SIG-M5 treated with dmso at 0.1 percent for 504 hours (cell line): ENCODE measurements at regions not wholly inside any gene's neighbourhood (a gene's known extent, or its start where the extent isn't known, plus 50 kb on each side); places are given as distances from the start of the nearest gene placed in this dataset.

Source experiments
- DNase-seq: peaks from one replicate; lab custom pipeline; 2025; ENCODE audit not compliant: unreplicated experiment; lab: John Stamatoyannopoulos, UW

- no peak for DNase-seq
Observed at GRCh38 chr1:229817936-229818335, 191.9 kb downstream of the URB2 start.

GRCh38 chr1:229819091-229819490 lies 193.0 kb downstream of the URB2 start:
- no peak for DNase-seq

GRCh38 chr1:229822026-229822425 lies 196.0 kb downstream of the URB2 start:
- DNase-seq, result no peak

- DNase-seq, result no peak
Observed at GRCh38 chr1:229825042-229825441, 199.0 kb downstream of the URB2 start.

GRCh38 chr1:229828461-229828860 lies 202.4 kb downstream of the URB2 start:
- no peak for DNase-seq

GRCh38 chr1:229832695-229833094 lies 206.6 kb downstream of the URB2 start:
- DNase-seq, result no peak

- no peak for DNase-seq
Observed at GRCh38 chr1:229834230-229834629, 208.2 kb downstream of the URB2 start.

GRCh38 chr1:229835226-229835625 lies 209.2 kb downstream of the URB2 start:
- no peak for DNase-seq

- no peak for DNase-seq
Observed at GRCh38 chr1:229836324-229836723, 210.3 kb downstream of the URB2 start.

- no peak for DNase-seq
Observed at GRCh38 chr1:229838204-229838603, 212.2 kb downstream of the URB2 start.

GRCh38 chr1:229839800-229840199 lies 213.8 kb downstream of the URB2 start:
- DNase-seq, result no peak

GRCh38 chr1:229841230-229841629 lies 215.2 kb downstream of the URB2 start:
- peak; percentile 70 for DNase-seq

GRCh38 chr1:229842302-229843255 lies 216.5 kb downstream of the URB2 start:
- no peak for DNase-seq

- DNase-seq, result peak; percentile 12
Observed at GRCh38 chr1:229843627-229844238, 217.7 kb downstream of the URB2 start.

- no peak for DNase-seq
Observed at GRCh38 chr1:229844675-229845074, 218.6 kb downstream of the URB2 start.

- DNase-seq, result peak; percentile 12
Observed at GRCh38 chr1:229845410-229846138, 219.5 kb downstream of the URB2 start.

- DNase-seq, result no peak
Observed at GRCh38 chr1:229846351-229846750, 220.3 kb downstream of the URB2 start.

GRCh38 chr1:229848752-229849677 lies 218.0 kb upstream of the GALNT2 start:
- DNase-seq, result peak; percentile 39

- peak; percentile 9 for DNase-seq
Observed at GRCh38 chr1:229851511-229851910, 215.5 kb upstream of the GALNT2 start.

- no peak for DNase-seq
Observed at GRCh38 chr1:229853751-229854150, 213.3 kb upstream of the GALNT2 start.

- no peak for DNase-seq
Observed at GRCh38 chr1:229854620-229855019, 212.4 kb upstream of the GALNT2 start.
